NCI-H1694 treated with DMSO at 0.1 percent for 48 hours (cell line): ENCODE measurements at regions not wholly inside any gene's neighbourhood (a gene's known extent, or its start where the extent isn't known, plus 50 kb on each side); places are given as distances from the start of the nearest gene placed in this dataset.
"Not testable (repeated sequence)": the region's sequence is repeated elsewhere in the genome, so short reads cannot be mapped to it uniquely, and the experiment has no call there.

Source experiments
- DNase-seq: peaks from one replicate; lab custom pipeline; 2025; lab: John Stamatoyannopoulos, UW

GRCh38 chr14:22297376-22297775 lies 291.6 kb downstream of the DAD1 start:
- DNase-seq, result no peak

- no peak for DNase-seq
These were observed 292.3 kb downstream of the DAD1 start for GRCh38 chr14:22296722-22297121.

- no peak for DNase-seq
These were observed 292.9 kb downstream of the DAD1 start for GRCh38 chr14:22296088-22296487.

- no peak for DNase-seq
These were observed 297.6 kb downstream of the DAD1 start for GRCh38 chr14:22291406-22291805.

GRCh38 chr14:22289570-22289969 lies 299.5 kb downstream of the DAD1 start:
- DNase-seq, result no peak

- DNase-seq, result no peak
These were observed 303.0 kb downstream of the DAD1 start for GRCh38 chr14:22285991-22286390.

- no peak for DNase-seq
These were observed 306.1 kb downstream of the DAD1 start for GRCh38 chr14:22282949-22283348.

- no peak for DNase-seq
These were observed 306.6 kb downstream of the DAD1 start for GRCh38 chr14:22282417-22282816.

GRCh38 chr14:22281447-22281874 lies 307.6 kb downstream of the DAD1 start:
- not testable (repeated sequence) for DNase-seq

GRCh38 chr14:22280497-22281316 lies 308.3 kb downstream of the DAD1 start:
- DNase-seq, result no peak

GRCh38 chr14:22276913-22277816 lies 311.9 kb downstream of the DAD1 start:
- DNase-seq, result no peak

GRCh38 chr14:22271838-22272799 lies 316.9 kb downstream of the DAD1 start:
- no peak for DNase-seq

- no peak for DNase-seq
These were observed 320.1 kb downstream of the DAD1 start for GRCh38 chr14:22268875-22269274.

- DNase-seq, result no peak
These were observed 322.3 kb downstream of the DAD1 start for GRCh38 chr14:22266683-22267082.

- DNase-seq, result no peak
These were observed 322.9 kb downstream of the DAD1 start for GRCh38 chr14:22266142-22266442.

GRCh38 chr14:22265319-22266141 lies 323.5 kb downstream of the DAD1 start:
- no peak for DNase-seq

GRCh38 chr14:22264759-22265158 lies 324.3 kb downstream of the DAD1 start:
- DNase-seq, result no peak

GRCh38 chr14:22263961-22264360 lies 325.1 kb downstream of the DAD1 start:
- no peak for DNase-seq

- no peak for DNase-seq
These were observed 326.1 kb downstream of the DAD1 start for GRCh38 chr14:22262881-22263280.

- no peak for DNase-seq
These were observed 333.7 kb downstream of the DAD1 start for GRCh38 chr14:22255017-22255950.
